ENCODE measurements at regions not wholly inside any gene's neighbourhood (a gene's known extent, or its start where the extent isn't known, plus 50 kb on each side); places are given as distances from the start of the nearest gene placed in this dataset.

DNA sequence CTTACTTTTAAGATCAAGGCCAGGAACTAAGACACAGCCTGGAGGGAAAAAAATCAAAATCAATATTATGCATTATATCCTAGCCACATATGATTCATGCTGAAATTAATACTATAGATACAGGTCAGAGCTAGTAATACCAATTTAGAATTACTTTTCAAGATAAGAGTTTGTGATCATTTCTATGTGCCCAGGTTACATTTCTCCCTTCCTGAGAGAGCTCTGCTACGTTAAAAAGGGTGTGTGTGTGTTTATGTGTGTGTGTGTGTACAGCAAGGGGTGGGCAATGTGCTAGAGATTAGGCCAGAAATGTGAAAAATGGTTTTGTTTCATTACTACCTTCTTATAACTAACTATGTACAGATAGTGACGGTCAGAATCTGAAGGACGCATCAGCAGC lies 223.9 kb upstream of the FLRT2 start:
- Histone ChIP-seq H3K4me3 (no peak overlapping the region), H3K27me3 (no peaks in the 10 kb centered on the region), H3K27ac (no peak overlapping the region), H3K4me1 (ENCODE audit: insufficient read depth) (peaks cover 1% of the 10 kb centered on the region), H3K36me3 (no peaks in the 10 kb centered on the region), H3K9me3 (no peaks in the 10 kb centered on the region)
- no peak for DNase-seq
- no peak for TF ChIP-seq POLR2A (IDR thresholded peaks at IDR 0.05)
- TF ChIP-seq, protein P1, sequence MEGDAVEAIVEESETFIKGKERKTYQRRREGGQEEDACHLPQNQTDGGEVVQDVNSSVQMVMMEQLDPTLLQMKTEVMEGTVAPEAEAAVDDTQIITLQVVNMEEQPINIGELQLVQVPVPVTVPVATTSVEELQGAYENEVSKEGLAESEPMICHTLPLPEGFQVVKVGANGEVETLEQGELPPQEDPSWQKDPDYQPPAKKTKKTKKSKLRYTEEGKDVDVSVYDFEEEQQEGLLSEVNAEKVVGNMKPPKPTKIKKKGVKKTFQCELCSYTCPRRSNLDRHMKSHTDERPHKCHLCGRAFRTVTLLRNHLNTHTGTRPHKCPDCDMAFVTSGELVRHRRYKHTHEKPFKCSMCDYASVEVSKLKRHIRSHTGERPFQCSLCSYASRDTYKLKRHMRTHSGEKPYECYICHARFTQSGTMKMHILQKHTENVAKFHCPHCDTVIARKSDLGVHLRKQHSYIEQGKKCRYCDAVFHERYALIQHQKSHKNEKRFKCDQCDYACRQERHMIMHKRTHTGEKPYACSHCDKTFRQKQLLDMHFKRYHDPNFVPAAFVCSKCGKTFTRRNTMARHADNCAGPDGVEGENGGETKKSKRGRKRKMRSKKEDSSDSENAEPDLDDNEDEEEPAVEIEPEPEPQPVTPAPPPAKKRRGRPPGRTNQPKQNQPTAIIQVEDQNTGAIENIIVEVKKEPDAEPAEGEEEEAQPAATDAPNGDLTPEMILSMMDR (IDR thresholded peaks at IDR 0.05) = no peak
- no peak for TF ChIP-seq EP300 (IDR thresholded peaks at IDR 0.05)
- 90 to 96% (median 91%) methylated on average over 3 of the region's 3 CpGs for WGBS, 3 donors
- intact Hi-C loops (cut with DNase I) = no loop called here

DNA sequence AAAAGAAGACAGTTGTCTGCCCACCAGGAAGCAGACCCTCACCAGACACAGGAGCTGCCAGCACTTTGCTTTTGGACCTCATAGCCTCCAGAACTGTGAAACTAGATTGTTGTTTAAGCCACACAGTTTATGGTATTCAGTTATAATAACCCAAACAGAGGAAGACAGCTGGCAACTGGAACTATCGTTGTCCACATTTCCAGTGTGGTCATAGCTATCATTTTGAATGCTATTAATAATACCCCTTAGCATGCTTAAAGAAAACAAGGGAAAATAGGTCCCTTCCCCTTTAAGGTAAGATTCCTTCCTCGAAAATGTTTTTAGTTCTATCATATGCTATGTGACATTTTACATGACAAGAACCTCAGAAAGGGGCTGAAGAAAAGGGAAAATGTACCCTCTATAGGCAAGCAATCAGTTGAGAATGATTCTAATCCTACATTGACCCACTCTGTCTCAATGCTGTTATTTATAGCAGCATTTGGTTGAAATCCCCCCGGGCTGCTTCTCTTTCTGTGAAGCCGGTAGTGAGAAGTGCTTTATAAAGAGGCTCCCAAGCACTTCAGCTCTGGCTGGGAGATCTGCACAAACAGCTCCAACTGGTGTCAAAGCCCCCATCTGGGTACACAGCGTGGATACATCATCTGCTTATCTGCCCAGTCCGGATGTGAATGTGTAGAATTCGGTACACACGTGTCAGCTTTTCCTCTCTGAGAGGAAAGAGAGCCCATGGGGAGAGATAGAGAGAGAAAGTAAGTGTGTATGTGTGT lies 221.2 kb upstream of the FLRT2 start:
- Histone ChIP-seq H3K27ac (no peak overlapping the region), H3K27me3 (no peaks in the 10 kb centered on the region), H3K36me3 (no peaks in the 10 kb centered on the region), H3K9me3 (no peaks in the 10 kb centered on the region), H3K4me3 (no peak overlapping the region), H3K4me1 (ENCODE audit: insufficient read depth) (peaks cover 1% of the 10 kb centered on the region)
- DNase-seq = no peak
- TF ChIP-seq, protein P1 (IDR thresholded peaks at IDR 0.05) = no peak
- TF ChIP-seq EP300 (IDR thresholded peaks at IDR 0.05) (no peak), POLR2A (IDR thresholded peaks at IDR 0.05) (no peak)
- 17 to 27% (median 17%) methylated on average over 8 of the region's 8 CpGs for WGBS, 3 donors
- intact Hi-C loops (cut with DNase I) = no loop called here

DNA sequence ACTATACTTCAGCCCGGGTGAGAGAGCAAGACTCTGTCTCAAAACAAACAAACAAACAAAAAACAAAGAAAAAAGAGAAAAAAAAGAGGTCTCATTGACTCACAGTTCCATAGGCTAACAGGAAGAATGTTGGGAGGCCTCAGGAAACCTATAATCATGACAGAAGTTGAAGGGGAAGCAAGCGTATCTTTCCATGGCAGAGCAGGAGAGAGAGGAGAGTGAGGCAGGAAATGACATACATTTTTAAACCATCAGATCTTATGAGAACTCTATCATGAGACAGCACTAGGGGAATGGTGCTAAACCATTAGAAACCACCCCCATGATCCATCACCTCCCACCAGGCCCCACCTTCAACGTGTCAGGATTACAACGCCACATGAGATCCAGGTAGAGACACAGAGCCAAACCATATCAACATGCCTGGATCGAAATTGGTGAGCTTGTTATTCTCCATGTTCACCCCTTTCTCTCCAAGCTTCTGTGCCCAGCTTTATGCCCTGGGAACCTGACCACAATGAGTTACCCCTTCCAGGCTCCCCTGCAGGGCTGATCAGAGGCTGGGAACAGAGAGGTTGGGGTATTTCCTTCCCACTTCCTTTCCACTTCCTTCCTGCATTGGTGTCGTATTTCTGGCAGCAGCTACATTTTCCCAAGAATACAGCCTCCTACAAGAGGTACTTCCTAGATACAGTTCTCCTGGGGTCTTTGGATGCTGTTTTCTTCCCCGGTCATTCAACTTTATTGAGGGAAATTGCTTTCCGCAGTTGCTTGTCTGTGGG lies 219.3 kb upstream of the FLRT2 start:
- Histone ChIP-seq H3K36me3 (no peaks in the 10 kb centered on the region), H3K9me3 (no peaks in the 10 kb centered on the region), H3K27ac (no peak overlapping the region), H3K4me1 (ENCODE audit: insufficient read depth) (peaks cover 1% of the 10 kb centered on the region), H3K27me3 (no peaks in the 10 kb centered on the region), H3K4me3 (no peak overlapping the region)
- intact Hi-C loops (cut with DNase I) = no loop called here
- no peak for DNase-seq
- 90 to 92% (median 92%) methylated on average over 8 of the region's 8 CpGs for WGBS, 3 donors
- no peak for TF ChIP-seq POLR2A (IDR thresholded peaks at IDR 0.05)
- no peak for TF ChIP-seq EP300 (IDR thresholded peaks at IDR 0.05)
- TF ChIP-seq, protein P1 (IDR thresholded peaks at IDR 0.05) = no peak

DNA sequence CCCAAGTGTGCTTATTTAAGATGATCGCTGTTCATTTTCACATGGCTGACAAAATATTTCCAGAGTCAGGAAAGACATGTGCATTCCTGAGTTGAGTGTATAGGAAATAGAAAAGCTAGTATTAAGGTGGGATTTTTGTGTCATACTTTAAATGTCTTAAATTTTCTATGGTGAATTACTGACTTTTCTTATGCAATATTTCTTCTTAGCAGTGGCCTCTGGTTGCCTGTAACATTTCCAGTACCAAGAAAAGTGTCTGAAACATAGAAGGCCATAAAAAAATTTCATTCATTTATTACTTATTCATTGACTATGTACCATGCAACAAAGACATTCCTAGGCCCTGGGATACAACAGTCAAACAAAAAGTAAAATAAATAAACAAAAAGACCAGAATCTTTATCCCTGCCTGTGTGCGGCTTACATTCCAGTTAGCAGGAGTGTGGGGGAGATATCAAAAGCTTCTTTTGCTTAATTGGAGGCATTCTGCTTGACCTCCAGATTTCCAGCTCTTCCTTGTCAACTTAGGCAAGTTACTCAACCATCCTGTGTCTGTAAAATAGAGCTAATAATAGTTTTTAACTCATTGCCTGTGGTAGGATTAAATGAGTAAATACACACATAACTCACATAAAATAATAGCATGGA lies 216.3 kb upstream of the FLRT2 start:
- peaks cover 1% of the 10 kb centered on the region for H3K4me1 ChIP-seq (ENCODE audit: insufficient read depth)
- TF ChIP-seq POLR2A (IDR thresholded peaks at IDR 0.05) (no peak), EP300 (IDR thresholded peaks at IDR 0.05) (no peak)
- TF ChIP-seq, protein P1 (IDR thresholded peaks at IDR 0.05) = no peak
- WGBS, 3 donors = 41 to 69% (median 57%) methylated on average over 2 of the region's 2 CpGs
- no peaks in the 10 kb centered on the region for H3K9me3 ChIP-seq
- H3K27ac ChIP-seq = no peak overlapping the region
- H3K27me3 ChIP-seq = no peaks in the 10 kb centered on the region
- intact Hi-C loops (cut with DNase I) = no loop called here
- H3K36me3 ChIP-seq = no peaks in the 10 kb centered on the region
- no peak for DNase-seq
- no peak overlapping the region for H3K4me3 ChIP-seq

All from ovary (tissue), 7 donors.